HG02840 (cell line): ENCODE measurements at regions not wholly inside any gene's neighbourhood (a gene's known extent, or its start where the extent isn't known, plus 50 kb on each side); places are given as distances from the start of the nearest gene placed in this dataset.

Experiments
- ATAC-seq: cut with Tn5 transposase; IDR thresholded peaks from one replicate; pipeline ENCODE4 v1.9.1; 2021; ENCODE audit warnings: mild to moderate bottlenecking, moderate library complexity, moderate number of reproducible peaks; ENCODE audit not compliant: unreplicated experiment, low FRiP score

DNA sequence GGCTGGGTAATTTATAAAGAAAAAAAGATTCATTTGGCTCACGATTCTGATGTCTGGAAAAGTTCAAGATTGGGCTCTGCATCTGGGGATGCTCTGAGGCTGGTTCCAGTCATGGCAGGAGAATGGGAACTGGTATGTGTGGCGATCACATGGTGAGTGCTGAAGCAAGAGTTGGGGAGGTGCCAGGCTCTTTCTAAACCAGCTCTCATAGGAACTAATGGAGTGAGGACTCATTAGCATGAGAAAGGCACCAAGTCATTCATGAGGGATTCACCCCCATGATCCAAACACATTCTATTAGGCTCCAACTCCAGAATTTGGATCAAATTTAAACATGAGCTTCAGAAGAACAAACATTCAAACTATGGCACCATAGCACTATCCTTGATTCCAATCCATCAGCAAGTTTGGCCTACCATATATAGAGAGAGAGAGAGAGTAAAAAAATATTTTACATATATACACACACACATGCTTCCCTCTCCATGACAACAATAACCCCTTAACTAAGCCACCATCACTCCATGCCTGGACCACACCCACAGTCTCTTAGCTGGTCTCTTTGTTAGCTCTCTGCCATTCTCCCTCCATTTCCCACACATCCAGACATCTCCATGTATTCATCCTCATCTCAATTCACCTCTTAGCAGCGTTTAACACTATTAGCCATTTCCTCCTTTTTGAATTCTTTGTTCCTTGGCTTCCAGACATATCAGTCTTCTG lies 57.9 kb downstream of the NPY start:
- ATAC-seq = no peak

DNA sequence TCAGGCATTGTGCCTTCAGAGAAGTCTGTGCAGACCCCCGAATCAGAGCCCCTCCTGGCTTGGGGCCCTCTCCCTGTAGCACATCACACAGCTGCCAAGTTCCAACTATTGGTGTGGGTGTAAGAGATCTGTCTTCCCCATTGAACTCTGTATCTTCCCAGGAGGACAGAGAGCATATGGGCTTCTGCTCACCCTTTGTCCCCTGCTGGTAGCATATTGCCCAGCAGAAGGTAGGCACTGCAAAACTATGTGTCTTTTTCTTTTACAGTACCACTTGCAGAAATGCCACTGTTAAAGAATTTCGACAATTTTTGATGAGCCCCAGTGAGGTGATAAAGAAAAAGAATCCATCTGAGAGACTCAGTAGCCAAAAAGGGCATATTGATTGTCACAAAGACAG lies 59.6 kb downstream of the NPY start:
- no peak for ATAC-seq

- no peak for ATAC-seq
Observed at GRCh38 chr7:24346129-24346528, 62.1 kb downstream of the NPY start.

GRCh38 chr7:24346716-24347115 lies 62.7 kb downstream of the NPY start:
- no peak for ATAC-seq

- no peak for ATAC-seq
Observed at GRCh38 chr7:24349339-24349738, 65.3 kb downstream of the NPY start.

- no peak for ATAC-seq
Observed at GRCh38 chr7:24354456-24354855, 70.5 kb downstream of the NPY start.

DNA sequence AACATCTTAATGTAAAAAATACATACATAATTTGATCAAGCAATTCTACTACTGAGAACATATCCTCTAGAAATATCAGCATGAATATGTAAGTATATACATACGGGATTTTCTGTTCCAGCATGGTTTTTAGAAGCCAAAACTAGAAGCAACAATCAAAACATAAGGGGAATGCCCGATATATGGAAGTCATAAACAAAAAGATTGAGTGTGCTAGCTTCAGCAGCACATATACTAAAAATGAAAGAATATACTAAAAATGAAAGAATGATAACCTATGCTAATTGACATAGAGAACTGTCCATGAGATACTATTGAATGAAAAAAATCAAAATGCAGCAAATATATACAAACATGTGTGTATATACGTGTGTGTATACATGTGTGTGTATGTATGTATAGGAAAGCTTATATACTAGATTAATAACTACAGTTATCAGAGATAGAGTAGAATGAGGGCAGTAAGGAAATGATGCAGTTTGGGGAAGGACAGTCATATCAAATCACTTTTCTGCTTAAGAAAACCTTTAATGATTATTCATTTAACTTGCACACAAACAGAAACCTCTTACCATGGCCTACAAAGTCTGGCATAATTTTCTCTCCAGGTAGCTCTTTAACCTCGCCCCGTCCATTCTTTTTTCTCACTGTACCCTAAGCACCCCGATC lies 72.9 kb downstream of the NPY start:
- ATAC-seq = no peak

GRCh38 chr7:24361001-24361400 lies 77.0 kb downstream of the NPY start:
- ATAC-seq = no peak

- ATAC-seq = no peak
Observed at GRCh38 chr7:24365606-24366005, 81.6 kb downstream of the NPY start.

GRCh38 chr7:24366876-24367275 lies 82.9 kb downstream of the NPY start:
- no peak for ATAC-seq

GRCh38 chr7:24368161-24368560 lies 84.2 kb downstream of the NPY start:
- no peak for ATAC-seq

DNA sequence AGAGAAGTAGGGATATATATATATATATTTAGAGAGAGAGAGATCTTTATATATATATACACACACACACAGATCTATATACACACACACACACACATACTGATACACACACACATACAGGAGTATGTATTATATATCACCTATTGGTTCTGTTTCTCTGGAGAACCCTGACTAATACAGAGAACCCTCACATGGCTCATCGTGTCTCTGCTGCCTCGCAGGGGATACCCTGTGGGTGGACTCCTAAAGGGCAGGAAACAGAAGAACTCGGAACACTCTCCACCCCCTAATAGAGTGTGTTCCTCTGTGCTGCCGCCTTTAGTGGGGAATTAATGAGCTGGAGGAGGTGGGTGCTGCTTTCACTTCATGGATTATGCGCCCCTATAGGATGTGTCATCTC lies 86.6 kb downstream of the NPY start:
- no peak for ATAC-seq

DNA sequence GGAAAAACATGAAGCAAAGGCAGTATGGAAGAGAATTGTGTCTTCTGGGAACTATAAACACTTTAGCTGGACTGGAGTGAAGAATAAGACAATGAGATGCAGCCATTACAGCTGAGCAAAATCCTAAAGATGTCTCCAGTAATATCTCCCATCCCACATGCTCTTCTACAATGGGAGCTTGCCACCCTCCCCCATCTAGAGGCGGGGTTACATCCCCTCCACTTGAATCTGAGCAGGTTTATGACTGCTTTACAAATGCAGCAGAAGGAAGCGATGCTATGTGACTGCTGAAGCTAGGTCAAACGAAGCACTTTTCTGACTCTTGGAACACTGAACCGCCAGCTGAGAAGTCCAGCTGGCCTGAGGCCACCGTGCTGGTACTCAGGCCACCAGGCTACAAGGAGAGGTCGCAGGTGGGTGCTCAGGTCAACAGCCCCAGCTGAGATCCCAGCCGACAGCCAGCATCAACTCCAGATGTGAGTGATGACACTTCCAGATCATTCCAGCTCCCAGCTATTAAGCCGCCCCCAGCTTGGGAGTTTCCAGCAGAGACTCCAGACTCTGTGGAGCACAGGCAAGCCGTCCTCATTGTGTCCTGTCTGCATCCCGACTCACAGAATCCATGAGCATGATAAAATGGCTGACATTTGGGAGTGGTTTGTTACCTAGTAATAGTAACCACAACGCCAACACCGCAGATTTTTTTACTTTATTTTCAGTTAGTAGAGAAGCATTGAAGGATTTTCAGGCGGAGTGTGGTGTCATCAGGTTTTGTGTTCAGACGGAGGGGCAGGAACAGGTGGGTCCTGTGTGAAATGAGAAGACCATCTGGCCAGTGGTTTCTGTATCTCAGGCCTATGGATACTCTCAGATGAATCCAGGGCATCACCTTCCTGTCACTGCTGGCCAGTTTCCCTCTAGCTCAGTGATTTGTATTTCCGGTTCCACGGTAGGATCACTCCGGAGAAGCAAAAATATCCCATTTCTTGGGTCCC lies 89.3 kb downstream of the NPY start:
- no peak for ATAC-seq

- no peak for ATAC-seq
Observed at GRCh38 chr7:24378871-24379616, 95.1 kb downstream of the NPY start.

- ATAC-seq = no peak
Observed at GRCh38 chr7:24381894-24382505, 98.0 kb downstream of the NPY start.

GRCh38 chr7:24383055-24383454 lies 99.1 kb downstream of the NPY start:
- ATAC-seq = no peak

GRCh38 chr7:24384362-24385030 lies 100.5 kb downstream of the NPY start:
- ATAC-seq = no peak

- ATAC-seq = no peak
Observed at GRCh38 chr7:24388212-24388611, 104.2 kb downstream of the NPY start.

DNA sequence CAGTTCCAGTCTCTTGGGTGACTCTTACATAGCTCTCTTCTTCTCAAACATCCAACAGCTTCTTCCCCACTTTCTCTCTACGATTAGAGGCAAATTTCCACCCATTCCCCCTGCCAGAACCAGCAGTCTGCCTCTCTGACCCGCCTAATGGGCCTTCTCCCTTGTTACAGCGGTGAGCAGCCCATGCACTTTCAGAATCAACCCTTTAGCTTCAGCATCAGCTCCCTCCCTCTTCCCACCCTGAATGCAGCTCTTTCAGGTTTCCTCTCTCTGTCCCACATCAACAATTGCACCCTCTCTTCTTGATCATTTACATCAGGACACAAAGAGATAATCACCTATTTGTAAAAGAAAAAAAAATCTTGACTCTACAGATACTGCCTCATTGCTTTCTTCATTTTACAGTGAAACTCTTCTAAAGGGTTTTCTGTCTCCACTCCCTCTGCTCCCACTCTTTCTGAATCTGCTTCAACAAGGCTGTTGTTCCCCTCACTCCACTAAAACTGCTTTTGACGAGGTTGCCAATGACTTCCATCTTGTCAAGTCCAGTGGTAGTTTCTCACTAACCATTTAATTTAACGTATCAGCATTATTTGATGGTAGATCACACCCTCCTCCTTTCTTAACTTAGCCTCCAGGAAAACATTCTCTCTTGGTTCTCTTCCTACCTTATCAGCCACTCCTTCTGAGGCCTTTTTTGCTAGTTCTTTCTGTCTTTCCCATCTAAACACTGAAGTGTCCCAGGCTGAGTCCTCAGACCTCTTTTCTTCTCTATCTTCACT lies 106.6 kb downstream of the NPY start:
- ATAC-seq = no peak
